GM21423 (cell line): ENCODE measurements at regions not wholly inside any gene's neighbourhood (a gene's known extent, or its start where the extent isn't known, plus 50 kb on each side); places are given as distances from the start of the nearest gene placed in this dataset.
"Not testable (repeated sequence)": the region's sequence is repeated elsewhere in the genome, so short reads cannot be mapped to it uniquely, and the experiment has no call there.

ENCODE experiments used
- ATAC-seq: cut with Tn5 transposase; IDR thresholded peaks from one replicate; pipeline ENCODE4 v1.9.1; 2021; ENCODE audit warnings: mild to moderate bottlenecking, moderate library complexity; ENCODE audit not compliant: unreplicated experiment

DNA sequence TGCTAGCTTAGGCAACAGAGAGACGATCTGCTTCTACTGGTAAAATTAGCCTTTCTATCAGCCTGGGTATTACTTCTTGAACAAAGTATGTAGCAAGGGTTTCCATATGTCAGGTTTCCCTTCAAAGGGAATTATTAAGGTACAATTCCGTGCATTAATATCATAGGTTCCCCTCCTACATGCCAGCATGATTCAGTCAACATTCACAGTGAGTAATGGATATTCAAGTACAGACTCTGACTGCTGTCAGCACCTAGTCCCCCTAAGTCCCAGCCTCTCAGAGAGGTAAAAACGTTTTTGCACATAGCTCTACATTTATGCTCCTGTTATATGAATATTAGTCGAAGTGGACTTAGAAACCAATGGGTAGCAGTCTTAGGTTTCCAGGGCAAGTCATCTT, 322.4 kb upstream of the CCNG1 start:
- no peak for ATAC-seq

DNA sequence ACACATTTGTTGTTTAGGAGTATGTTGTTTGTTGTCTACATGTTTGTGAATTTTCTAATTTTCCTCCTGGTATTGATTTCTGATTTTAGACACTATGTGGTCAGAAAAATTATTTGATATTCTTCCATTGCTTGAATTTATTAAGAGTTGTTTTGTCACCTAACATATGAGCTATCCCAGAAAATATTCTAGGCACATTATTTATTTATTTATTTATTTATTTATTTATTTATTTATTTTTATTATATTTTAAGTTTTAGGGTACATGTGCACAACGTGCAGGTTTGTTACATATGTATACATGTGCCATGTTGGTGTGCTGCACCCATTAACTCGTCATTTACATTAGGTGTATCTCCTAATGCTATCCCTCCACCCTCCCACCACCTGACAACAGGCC, 320.8 kb upstream of the CCNG1 start:
- ATAC-seq, result not testable (repeated sequence)

GRCh38 chr5:163134061-163134460, 303.3 kb upstream of the CCNG1 start:
- ATAC-seq, result no peak

GRCh38 chr5:163135849-163136248, 301.5 kb upstream of the CCNG1 start:
- ATAC-seq, result no peak

DNA sequence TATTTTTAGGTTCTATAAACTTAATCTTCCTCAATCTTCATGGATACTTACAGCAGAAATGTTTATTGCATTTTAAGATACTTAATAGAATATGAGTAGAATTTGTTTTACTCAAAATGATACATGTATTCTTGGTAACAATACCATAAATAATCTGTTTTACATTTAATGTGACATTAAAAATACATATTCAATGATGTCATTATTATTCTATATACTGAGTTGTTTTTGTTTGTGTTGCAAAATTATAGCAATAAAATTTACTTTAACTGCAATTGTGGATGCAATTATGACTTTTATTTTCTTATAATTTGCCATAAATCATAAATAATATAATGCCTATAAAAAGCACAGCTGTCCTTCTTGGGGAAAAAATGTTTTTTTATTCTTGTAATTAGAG, 275.9 kb upstream of the CCNG1 start:
- no peak for ATAC-seq

GRCh38 chr5:163162645-163163044, 274.8 kb upstream of the CCNG1 start:
- ATAC-seq, result no peak

GRCh38 chr5:163163858-163164257, 273.5 kb upstream of the CCNG1 start:
- ATAC-seq, result no peak

DNA sequence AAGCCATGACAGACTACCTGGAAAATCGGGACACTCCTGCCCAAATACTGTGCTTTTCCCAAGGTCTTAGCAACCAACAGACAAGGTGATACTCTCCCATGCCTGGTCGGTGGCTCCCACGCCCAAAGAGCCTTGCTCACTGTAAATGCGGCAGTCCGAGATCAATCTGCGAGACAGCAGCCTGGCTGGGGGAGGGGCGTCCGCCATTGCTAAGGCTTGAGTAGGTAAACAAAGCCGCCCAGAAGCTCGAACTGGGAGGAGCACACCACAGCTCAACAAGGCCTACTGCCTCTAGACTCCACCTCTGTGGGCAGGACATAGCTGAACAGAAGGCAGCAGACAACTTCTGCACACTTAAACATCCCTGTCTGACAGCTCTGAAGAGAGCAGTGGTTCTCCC, 272.1 kb upstream of the CCNG1 start:
- ATAC-seq, result no peak

- not testable (repeated sequence) for ATAC-seq
Observed at GRCh38 chr5:163170161-163170560, 267.2 kb upstream of the CCNG1 start.

GRCh38 chr5:163172540-163173338, 264.7 kb upstream of the CCNG1 start:
- ATAC-seq, result no peak

DNA sequence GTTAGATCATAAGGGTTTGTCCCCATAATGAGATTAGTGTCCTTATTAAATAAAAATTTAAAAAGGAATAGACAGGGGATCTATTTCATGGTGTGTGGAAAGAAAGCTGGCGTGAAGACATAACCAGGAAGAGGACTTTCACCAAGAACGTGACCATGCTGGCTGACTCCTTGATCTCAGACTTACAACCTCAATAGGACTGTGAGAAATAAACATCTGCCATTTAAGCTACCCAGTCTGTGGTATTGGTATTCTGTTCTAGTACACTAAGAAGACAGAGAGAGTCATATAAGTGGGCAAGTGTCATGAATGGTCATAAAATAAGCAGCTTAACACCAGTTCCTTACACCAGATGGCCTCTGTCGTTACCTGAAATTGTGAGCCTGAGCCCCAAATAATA, 259.4 kb upstream of the CCNG1 start:
- no peak for ATAC-seq

GRCh38 chr5:163185315-163185714, 252.1 kb upstream of the CCNG1 start:
- no peak for ATAC-seq

DNA sequence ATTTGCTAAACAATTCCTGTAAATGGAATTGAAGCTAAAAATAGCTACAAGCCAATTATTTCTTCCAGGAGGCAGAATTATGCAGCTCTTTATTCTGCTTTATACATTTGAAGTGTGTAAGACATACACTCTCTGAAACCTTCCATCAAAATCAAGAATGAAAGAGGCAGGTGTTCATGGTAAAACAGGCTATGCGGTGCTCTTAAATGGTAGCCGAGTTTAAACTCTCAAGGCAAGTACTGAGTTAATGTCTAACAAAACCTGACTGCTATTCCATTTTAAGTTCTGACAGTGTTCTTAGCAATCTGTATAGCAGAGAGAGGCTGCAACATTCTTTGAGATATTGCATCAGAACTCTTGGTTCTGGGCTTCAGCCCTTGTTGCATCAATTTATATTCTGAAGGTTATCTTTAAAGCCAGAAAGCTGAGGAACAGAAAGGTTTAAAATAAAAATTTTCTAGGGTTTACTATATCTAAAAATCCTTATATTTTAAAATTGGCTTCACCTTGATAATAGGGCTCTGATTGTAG, 248.3 kb upstream of the CCNG1 start:
- no peak for ATAC-seq

- no peak for ATAC-seq
Observed at GRCh38 chr5:163190283-163190682, 247.1 kb upstream of the CCNG1 start.

DNA sequence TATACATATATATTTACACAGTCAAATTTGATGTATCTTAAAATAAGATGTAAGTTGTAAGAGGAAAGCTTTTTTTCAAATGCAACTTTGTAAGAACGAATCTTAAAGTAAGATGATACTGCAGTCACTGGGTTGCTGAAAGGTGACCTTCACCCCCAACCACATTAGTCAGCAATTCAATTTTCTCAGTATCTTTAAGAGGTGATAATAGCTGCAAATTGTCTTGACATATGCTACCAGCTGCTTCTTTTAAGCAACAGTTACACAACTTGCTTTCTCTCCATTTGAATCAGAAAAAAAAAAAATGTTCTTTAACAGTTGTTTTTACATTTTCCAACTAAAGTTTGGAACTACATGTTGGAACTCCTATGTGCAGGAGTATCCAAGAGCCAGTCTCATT, 246.6 kb upstream of the CCNG1 start:
- no peak for ATAC-seq

DNA sequence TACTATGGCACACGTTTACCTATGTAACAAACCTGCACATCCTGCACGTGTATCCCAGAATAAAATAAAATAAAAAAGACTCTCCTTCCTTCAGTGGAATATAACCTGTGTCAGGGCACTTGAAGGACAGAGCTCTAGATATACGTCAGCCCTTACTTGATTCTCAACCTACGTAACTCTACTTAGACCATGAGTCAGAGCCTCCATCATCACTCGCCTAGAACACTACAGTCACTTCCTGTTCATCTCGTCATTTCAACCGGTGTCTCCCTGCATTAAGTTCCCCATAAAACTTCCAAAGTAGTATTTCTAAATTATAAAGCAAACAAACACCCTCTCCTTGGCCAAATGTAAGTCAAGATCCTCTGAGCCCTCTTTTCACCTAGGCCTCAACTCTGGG, 243.5 kb upstream of the CCNG1 start:
- no peak for ATAC-seq

DNA sequence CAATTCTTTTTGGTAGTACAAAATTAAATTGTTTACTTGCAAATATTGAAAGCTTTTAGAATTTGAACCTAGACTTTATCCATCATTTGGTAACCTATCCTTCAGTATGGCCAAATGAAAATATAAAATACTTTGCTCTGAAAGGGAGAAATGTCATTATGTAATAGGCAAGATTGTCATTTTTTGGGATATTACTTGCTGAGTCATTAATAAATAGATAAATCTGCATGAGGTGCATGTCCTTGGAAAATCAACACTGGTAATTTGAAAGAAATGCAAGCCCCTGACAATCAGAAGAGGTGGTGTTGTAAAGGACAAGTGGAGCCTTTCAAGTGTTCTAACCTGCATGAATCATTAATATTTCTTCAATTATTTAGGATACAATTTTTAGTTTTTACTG, 231.8 kb upstream of the CCNG1 start:
- ATAC-seq, result no peak

DNA sequence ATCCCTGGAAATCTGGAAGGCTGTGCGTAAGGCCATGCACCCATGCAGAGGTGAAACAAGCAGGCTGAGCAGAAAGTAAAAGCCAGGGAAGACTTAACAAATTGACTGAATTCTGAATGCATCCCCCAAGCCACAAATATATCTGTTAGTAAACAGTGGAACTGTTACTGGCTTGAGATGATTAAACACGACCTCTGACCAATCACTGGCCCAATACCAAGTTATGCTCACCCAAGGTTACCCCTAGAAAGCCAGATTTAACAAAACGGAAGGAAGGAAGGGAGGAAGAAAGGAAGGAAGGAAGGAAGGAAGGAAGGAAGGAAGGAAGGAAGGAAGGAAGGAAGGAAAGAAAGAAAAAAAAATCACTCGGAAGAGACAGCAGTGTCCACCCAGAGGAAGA, 215.8 kb upstream of the CCNG1 start:
- ATAC-seq, result no peak

- ATAC-seq, result no peak
Observed at GRCh38 chr5:163222982-163223381, 214.4 kb upstream of the CCNG1 start.

DNA sequence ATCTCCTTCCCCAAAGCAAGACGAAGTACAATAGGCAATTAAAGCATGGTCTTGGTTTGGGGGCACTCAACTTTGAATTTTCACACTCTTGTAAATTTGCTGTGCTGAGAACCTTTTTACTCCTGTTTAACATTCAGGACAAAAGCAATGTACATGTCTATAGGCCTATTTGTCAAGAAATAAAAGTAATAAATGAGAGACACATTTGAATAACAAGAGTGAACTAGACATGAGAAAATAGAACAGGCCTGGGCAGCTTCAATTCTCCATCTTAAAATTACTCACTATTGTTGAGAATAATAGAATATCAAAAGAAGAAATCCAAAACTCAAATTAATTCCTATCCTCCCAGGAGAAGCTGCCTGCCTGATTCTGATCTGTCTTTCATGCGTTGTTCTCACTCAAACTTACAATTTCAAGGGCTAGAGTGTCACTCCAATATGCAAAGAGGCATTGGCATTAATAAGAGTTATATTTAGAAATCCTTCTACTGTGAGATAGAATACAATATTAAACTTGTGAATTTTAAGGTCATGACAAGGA, 192.9 kb upstream of the CCNG1 start:
- no peak for ATAC-seq

- ATAC-seq, result no peak
Observed at GRCh38 chr5:163245584-163245983, 191.8 kb upstream of the CCNG1 start.

DNA sequence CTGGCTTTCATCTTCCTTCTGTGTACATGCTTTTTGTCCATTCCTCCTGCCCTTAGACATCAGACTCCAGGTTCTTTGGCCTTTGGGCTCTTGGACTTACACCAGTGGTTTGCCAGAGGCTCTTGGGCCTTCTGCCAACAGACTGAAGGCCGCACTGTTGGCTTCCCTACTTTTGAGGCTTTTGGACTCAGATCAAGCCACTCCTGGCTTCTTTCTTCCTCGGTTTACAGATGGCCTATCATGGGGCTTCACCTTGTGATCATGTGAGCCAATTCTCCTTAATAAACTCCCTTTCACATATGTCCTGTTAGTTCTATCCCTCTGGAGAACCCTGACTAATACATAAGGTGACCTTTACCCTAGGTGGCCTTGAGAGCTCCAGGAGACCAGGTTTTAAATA, 189.1 kb upstream of the CCNG1 start:
- no peak for ATAC-seq

DNA sequence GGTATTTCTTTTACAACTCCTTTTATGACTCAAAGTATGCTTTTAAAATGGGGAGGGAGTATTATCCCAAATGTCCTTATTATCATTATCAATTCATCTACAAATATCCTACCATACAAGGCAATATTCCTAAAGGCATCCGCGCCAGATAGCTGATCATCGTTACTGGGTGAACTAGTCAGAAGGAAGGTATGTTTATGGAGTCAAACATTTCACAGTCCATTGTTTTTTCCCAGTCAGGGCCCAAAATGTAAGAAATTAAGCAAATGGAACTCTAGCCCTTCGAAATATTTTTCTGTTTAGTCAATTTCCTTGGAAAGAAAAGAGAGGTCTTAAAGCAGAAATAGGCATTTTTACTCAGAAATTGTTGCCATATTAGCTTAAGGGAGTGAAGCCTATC, 188.5 kb upstream of the CCNG1 start:
- no peak for ATAC-seq
